Effector CD8-positive, alpha-beta T cell (primary cell): ENCODE measurements at regions not wholly inside any gene's neighbourhood (a gene's known extent, or its start where the extent isn't known, plus 50 kb on each side); places are given as distances from the start of the nearest gene placed in this dataset.
"Not testable (repeated sequence)": the region's sequence is repeated elsewhere in the genome, so short reads cannot be mapped to it uniquely, and the experiment has no call there.

Source experiments
- DNase-seq: peaks from one replicate; lab custom pipeline; 2025; lab: John Stamatoyannopoulos, UW

DNA sequence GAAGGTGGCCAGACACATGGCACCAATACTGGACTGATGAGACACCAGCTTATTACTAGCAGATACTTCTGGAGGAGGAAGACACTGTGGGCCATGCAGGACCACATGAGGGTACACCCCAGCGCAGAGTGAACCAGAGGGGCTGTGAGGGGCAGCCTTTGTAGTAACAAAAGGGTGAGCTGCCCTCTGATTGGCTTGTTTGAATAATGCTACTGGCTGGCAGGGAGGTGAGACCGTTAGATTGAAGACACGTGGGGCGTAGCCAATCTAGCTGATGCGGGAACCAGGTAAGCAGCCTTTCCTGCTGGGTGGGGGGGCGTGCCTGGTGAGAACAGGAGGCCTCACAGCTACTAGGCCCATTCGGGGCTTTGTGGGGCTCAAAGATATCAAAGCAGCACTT lies 102.8 kb upstream of the SEC14L1 start:
- DNase-seq: no peak

DNA sequence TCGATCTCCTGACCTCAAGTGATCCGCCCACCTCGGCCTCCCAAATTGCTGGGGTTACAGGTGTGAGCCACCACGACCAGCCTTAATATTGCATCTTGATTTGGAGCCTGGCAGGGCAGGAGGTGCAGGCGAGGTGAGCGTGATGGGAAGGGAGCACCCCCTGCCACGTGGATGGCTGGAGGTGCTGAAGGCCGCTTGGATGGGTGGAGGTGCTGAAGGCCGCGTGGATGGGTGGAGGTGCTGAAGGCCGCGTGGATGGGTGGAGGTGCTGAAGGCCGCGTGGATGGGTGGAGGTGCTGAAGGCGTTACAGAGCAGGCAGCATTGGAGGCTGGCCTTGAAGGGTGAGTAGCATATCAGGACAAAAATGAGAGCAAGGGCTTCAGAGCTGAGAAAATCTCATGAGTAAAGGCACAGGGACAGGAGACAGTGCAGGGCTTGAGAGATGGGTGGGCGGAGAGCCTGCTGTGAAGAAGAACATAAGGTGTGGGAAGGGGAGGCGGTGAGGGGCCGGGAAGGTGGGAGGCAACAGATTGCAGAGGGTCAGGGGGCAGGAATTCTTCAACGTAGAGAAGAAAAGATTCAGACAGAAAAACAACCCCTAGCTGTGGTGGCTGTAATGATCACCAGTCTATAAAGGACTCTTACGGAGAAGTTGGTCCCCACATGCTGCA lies 101.7 kb upstream of the SEC14L1 start:
- no peak for DNase-seq

DNA sequence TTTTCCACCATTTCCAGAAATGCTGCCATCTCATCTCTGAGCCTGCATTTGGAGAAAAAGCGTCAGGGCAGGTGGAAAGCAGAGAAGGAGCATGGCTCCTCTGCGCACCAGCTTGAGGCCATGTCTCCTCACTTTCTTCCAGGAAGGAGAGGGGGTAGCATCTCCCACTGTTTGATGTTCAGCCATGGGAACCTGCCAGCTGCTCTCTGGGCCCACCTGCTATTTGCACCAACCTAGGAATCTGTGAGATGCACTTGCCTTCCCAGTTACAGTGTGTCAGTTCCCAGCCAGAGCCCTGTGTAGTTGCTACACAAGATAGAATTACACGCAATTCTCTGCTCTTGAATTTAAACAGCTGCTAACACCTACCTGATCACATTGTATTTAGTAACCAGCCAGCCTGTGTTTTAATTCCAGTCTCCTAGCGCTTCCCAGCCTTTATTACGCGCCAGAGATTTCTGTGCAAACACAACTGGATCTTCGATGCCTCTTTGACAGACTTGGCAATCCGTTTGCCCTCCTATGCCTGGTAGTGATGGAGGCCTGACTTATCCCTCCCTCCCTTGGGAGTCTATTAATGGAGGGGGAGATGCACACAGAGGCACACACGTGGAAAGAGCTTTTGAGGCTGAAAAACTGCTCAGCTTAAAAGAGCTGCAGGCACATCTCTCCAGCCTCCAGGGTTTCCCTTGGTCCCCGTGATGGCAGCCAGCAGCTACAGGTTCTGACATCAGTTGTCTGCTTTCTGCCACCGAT lies 98.1 kb upstream of the SEC14L1 start:
- no peak for DNase-seq

DNA sequence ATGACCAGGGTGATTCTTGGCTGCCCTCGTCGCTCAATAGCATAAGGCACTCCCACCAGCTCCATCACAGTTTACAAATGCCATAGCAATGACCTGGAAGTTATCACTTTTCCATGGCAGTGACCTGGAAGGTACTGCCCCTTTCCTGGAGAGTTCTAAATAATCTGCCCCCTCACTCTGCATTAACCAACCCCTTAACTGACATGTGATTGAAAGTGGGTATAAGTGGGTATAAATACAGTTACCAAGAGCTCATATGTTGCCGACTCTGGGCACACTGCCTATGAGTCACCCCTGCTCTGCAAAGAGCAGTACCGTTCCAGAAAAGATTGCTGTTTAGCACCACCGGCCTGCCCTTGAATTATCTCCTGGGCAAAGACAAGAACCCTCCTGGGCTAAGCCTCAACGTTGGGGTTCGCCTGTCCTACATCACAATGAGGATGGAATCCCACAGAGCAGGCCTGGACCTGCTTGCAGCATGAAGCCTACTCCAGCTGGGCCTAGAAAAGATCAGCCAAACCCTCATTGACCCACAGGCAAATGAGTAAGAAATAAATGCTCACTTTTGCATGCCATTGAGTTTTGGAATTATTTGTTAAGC lies 95.2 kb upstream of the SEC14L1 start:
- no peak for DNase-seq

DNA sequence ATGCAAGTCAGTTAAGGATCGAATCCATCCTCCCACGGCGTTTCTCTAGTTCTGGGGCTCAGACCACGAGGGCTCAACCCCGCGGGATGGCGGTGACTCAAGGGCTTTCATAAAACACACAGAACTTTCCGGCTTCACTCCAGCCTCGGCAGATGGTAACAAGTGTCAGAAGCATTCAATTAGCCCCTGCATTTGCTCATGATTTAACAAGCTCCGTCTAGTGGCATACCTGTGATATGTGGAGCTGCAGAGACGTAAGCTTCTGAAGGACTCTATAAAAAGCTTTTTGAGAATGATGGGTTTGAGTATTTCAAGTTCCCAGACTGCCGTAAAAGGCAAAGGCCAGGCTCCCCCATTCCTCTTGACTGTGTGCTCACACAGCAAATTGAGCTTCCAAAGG lies 91.3 kb upstream of the SEC14L1 start:
- DNase-seq: no peak

GRCh38 chr17:77050901-77051300 lies 89.9 kb upstream of the SEC14L1 start:
- DNase-seq: not testable (repeated sequence)

DNA sequence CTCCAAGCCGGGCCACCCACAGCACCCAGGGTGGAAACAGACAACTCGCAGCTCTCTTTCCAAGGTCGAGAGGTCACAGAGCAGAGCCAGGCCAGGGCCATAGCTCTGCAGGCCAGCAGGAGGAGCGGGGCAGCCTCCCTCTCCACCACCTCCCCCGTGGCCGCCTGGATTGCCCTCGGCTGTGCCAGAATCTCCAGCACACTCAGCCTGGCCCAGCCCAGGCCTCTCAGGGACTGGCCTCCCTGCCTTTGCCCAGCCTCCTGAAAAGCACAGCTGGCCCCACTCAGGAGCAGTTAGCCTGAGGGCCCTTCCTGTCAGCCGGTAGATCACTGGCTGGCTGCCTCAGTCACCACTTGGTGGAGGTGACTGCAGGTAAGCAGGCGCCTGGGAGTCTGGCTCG lies 85.8 kb upstream of the SEC14L1 start:
- DNase-seq: no peak

DNA sequence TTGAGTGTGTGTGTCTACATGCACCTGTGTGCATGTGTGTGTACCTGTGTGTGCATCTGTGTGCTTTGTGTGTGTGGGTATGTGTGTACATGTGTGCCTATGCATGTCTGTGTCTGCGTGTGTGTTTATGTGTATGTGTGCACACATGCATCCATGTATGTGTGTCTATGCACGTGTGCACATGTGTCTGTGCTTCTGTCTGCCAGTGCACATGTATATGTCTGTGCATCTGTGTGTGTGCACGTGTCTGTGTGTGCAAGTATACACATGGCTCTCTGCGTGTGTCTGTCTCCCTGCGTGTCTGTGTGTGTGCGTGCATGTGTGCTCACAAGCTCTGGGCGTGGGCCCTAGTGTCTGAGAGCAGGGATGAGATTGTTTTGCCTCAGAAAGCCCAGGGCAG lies 85.3 kb upstream of the SEC14L1 start:
- no peak for DNase-seq

- DNase-seq: no peak
These were observed 82.8 kb upstream of the SEC14L1 start for GRCh38 chr17:77058016-77058415.

DNA sequence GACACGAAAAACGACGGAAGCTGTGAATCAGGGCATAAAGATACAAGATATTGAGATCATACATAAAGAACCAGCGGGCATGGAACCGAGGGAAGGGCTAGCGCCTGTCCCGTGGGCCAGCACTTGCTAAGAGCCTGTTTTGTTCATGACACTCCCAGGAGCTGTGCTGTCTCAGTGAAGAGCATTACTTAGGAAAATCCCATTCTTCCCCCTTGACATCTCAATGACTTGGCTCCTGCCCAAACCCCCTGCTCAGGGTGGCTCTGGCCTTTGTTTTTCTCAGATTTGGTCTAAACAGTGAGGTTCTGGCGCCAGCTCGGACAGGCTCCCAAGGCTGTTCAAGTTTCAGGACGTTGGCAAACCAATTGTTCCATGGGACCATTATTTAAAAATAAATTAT lies 79.1 kb upstream of the SEC14L1 start:
- no peak for DNase-seq

- no peak for DNase-seq
These were observed 76.2 kb upstream of the SEC14L1 start for GRCh38 chr17:77064598-77064997.

DNA sequence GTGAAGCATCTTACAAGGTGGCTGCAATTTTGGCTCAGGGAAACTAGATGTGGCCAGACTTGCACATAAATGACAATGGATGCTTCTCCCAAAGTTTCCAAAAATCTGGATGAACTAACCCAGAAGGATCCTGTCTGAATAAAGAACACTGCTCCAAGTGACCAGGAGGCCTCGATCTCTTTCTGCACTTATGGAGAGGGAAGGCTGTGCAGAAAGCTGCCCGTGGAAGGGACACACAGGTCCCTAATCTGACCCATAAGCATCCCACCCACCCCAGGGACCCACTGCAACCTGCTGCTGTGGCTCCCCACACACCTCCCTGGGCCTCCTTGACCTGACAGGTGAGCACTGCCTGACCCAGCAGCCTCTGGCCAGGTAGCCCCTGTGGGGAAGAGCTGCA lies 74.6 kb upstream of the SEC14L1 start:
- no peak for DNase-seq

DNA sequence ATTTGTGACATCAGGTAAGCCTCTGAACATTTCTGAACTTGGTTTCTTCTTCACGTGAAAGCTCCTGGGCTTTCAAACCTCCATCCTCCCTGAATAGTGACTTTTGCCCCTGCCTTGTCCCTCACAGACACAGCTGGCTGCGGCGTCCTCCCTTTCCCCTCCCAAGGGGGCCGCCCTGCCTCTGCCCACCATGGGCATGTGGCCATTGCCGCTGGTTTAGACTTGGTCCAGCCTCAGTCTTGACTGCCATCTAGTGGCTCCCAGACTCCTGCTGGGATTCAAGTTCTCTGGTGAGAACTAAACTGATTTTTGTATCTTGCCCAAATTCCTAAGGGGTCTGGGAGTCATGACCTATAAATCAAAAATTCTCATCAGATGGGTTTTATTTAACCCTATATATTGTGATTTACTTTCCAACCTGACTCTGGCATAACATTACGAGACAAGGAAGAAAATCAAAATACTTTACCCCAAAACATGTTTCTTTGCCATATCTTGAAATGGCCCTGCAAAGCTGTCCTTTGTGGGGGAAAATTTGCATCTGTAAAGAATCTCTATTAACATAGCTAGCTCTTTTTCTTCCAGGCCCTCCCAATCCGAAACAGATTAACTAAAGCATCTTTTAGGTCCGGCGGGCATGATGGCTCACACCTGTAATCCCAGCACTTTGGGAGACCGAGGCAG lies 73.9 kb upstream of the SEC14L1 start:
- peak; percentile 20 for DNase-seq

DNA sequence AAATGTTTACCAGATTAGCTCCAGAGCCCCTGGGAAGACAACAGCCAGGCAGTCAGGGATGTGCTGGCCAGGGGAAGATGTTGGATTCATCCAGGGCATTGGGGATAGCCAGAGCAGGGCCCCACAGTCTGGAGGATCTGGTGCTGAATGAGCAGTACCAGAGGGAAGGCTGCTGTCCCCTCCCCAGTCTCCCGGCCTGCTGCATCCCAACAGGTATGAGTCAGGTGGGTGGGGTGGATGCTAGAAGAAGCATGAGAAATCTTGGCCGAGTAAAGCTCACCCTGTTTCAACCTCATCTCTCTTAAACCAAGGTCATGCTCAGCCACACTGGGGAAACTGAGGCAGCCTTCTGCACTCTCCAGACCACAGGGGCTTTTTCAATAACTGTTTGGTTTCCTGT lies 71.9 kb upstream of the SEC14L1 start:
- no peak for DNase-seq

DNA sequence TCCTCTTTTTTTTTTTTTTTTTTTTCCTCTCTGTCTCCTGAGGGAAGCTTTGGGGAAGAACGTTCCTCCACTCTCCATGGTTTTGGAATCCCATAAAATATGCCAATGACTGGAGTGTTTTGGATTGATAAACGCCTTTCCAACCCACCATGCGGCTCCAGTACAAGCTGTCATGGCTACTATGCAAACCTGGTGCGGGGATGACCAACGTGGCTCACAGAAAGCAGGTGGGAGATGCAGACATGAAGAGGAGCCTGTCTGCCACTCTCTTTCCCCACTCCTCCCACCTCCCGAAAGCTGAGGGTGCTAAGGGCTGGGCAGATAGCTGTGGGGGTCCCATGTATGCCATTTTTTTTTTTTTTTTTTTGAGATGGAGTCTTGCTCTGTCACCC lies 69.9 kb upstream of the SEC14L1 start:
- no peak for DNase-seq

- no peak for DNase-seq
These were observed 68.8 kb upstream of the SEC14L1 start for GRCh38 chr17:77071925-77072490.

DNA sequence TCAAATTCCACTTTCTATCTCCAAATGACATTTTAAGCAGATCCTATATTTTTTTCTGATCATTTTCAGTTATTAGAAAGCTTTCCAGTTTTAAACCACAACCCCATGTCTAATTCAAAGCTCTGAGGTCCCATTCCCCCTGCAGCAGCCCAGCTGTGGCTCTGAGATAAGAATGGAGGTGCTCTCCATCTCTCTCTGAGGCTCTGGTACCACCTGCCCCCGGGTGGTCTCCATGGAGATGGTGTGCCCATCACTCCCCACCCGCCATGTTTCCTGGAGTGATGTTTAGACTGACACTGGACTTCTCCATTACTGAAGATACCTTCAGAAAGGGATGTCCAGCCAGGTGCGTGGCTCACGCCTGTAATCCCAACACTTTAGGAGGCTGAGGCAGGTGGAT lies 68.1 kb upstream of the SEC14L1 start:
- no peak for DNase-seq

DNA sequence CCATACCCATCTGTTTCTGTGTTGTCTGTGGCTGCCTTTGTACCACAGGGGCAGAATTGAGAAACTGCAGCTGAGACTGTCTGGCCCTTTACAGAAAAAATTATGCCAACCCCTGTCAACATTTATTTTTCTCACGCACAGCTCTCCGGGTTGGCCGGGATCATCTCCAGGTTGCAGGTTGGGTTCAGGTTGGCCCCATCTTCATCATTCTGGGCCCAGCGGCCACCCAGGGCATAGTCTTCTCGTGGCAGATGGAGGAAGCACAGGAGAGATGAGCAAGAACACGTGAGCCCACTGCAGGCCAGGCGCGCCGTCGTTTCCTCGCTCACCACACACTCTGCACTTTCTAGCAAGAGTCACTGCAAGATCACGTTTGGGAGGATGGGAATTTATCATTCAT lies 66.1 kb upstream of the SEC14L1 start:
- DNase-seq: no peak

GRCh38 chr17:77076124-77076830 lies 64.5 kb upstream of the SEC14L1 start:
- no peak for DNase-seq

- DNase-seq: no peak
These were observed 57.2 kb upstream of the SEC14L1 start for GRCh38 chr17:77083531-77083930.

GRCh38 chr17:77085926-77086432 lies 54.8 kb upstream of the SEC14L1 start:
- no peak for DNase-seq
